Activated T-helper 17 cell treated with anti-CD3 and anti-CD28 coated beads, Interleukin-2, amount 50 U/mL, for 72 hours (primary cell): ENCODE measurements at regions not wholly inside any gene's neighbourhood (a gene's known extent, or its start where the extent isn't known, plus 50 kb on each side); places are given as distances from the start of the nearest gene placed in this dataset.

Source experiments
- ATAC-seq: fragments of 150-1000 bp; cut with Tn5 transposase; replicated peaks from 2 replicates; pipeline ENCODE4 v1.10.0; 2021; ENCODE audit warnings: mild to moderate bottlenecking, moderate library complexity
- H3K27ac Mint-ChIP-seq: one replicate; pipeline ENCODE4 v1.8.0; 2022; ENCODE audit warnings: mixed read lengths
- H3K27me3 Mint-ChIP-seq: one replicate; pipeline ENCODE4 v1.8.0; 2022; ENCODE audit warnings: mixed read lengths
- H3K36me3 Mint-ChIP-seq: one replicate; pipeline ENCODE4 v1.8.0; 2022; ENCODE audit warnings: low read depth, mild to moderate bottlenecking, mixed read lengths
- H3K4me1 Mint-ChIP-seq: one replicate; pipeline ENCODE4 v1.8.0; 2022; ENCODE audit warnings: mixed read lengths
- H3K4me3 Mint-ChIP-seq: one replicate; pipeline ENCODE4 v1.8.0; 2022; ENCODE audit warnings: mild to moderate bottlenecking, mixed read lengths
- H3K9me3 Mint-ChIP-seq: one replicate; pipeline ENCODE4 v1.8.0; 2022; ENCODE audit warnings: mixed read lengths

DNA sequence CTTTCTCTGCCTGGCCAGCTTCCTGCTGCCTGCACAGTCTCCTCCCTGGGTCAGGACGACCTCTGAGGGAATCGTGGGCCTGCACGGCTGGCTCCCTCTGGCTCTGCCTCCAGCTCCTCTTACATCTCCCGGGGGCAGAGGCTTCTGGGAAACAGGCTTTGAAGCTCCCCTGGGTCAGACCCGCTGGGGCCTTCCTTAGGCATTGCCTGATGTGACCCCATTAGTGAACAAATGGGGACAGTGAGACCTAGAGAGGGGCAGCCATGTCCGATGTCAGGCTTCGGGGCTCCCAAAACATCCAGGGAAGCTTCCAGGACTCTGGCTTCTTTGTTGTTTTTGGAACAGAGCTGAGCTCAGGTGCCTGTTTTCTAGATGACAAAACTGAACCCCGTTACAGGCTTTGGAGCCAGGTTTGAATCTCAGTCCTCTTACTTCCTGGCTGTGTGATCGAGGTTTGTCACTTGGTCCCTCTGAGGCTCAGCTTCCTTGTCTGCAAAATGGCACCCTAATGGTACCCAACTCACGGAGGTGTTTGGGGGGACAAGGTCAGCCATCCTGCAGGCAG lies 94.3 kb downstream of the CEBPB start:
- H3K36me3 Mint-ChIP-seq: no peaks in the 10 kb centered on the region
- H3K4me1 Mint-ChIP-seq: peaks cover 19% of the 10 kb centered on the region
- peak overlapping the region; percentile 48 for H3K4me3 Mint-ChIP-seq
- peaks cover 29% of the 10 kb centered on the region for H3K27me3 Mint-ChIP-seq
- H3K27ac Mint-ChIP-seq: peak overlapping the region; percentile 84
- H3K9me3 Mint-ChIP-seq: no peaks in the 10 kb centered on the region
- no peak for ATAC-seq

DNA sequence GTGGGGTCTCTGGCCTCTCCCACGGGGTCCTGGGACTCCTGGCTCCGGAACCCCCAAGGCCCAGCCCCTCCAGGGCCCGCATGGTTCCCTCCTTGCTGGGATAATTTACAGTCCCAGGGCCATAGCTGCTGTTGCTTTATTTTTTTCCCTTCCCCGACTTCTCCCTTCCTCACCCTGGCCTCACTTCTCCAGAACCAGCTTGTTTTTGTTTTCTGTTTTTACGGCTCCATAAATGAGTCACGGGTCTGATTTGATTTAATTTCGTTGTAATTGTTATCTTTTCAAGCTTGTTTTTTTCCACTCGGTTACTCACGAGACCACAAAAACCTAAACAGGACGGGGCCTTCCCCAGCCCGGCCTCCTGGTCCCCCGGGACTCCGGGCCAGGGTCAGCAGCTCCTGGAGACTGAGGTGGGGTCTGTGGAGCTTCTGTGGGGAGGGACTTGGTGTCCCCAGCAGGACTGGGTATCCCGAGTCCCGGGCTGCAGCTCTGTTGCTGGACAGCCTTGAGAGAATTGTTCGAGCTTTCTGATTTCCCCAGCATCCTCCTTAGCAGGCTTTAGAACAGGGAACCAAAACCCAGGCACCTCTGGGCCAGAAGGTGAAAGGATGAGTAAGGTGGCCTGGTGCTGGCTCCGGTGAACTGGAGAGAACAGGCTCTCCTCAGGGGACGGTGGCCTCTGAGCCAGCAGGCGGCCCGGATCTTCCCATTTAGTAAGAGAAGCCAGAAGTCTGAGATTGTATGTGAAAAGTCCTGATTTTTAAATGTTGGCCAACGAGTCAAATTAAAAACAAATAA lies 94.9 kb downstream of the CEBPB start:
- Mint-ChIP-seq H3K4me1 (peaks cover 19% of the 10 kb centered on the region), H3K27ac (peak overlapping the region; percentile 84), H3K36me3 (no peaks in the 10 kb centered on the region), H3K9me3 (no peaks in the 10 kb centered on the region), H3K27me3 (peaks cover 31% of the 10 kb centered on the region), H3K4me3 (peak overlapping the region; percentile 48)
- peak; percentile 52 for ATAC-seq

DNA sequence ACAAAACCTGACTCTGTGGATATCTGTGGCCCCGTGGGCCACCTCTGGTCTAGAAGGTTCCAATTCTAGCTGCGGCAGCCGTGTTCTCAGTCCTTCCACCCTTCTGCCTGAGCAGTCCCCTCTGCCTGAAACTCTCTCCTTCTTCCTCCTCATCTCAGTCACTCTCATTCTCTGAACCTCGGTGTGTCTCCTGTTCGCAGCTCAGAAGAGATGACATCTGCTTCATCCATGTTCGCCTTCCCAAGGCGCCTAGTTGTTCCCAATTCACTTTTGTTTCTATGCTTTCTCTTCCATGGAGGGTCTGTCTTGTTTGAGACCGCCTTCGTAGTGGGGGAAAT lies 95.5 kb downstream of the CEBPB start:
- H3K4me1 Mint-ChIP-seq: peaks cover 19% of the 10 kb centered on the region
- no peaks in the 10 kb centered on the region for H3K36me3 Mint-ChIP-seq
- H3K27me3 Mint-ChIP-seq: peaks cover 36% of the 10 kb centered on the region
- ATAC-seq: peak; percentile 30
- H3K9me3 Mint-ChIP-seq: no peaks in the 10 kb centered on the region
- H3K4me3 Mint-ChIP-seq: peak overlapping the region; percentile 48
- H3K27ac Mint-ChIP-seq: peak overlapping the region; percentile 84

DNA sequence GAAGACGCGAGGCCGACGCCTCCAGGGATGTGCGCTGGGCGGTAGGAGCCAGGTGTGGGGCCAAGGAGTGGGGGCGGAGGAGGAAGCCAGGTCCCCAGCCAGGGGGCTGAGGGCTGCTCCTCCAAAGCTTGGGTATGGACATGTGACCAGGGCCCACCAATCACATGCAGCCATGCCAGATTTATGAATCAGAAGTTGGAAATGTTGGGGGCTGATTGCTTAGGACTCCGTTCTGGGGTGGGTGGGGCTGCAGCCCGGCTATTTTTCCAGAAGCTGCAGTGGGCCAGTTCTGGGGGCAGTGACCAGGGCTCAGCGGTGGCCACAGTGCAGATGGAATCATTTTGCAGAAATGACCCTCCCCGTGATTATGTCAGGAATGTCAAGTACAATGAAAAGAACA lies 96.0 kb downstream of the CEBPB start:
- no peaks in the 10 kb centered on the region for H3K9me3 Mint-ChIP-seq
- H3K27ac Mint-ChIP-seq: peak overlapping the region; percentile 84
- peak overlapping the region; percentile 48 for H3K4me3 Mint-ChIP-seq
- H3K27me3 Mint-ChIP-seq: peaks cover 36% of the 10 kb centered on the region
- H3K36me3 Mint-ChIP-seq: no peaks in the 10 kb centered on the region
- peaks cover 19% of the 10 kb centered on the region for H3K4me1 Mint-ChIP-seq
- peak; percentile 13 for ATAC-seq

DNA sequence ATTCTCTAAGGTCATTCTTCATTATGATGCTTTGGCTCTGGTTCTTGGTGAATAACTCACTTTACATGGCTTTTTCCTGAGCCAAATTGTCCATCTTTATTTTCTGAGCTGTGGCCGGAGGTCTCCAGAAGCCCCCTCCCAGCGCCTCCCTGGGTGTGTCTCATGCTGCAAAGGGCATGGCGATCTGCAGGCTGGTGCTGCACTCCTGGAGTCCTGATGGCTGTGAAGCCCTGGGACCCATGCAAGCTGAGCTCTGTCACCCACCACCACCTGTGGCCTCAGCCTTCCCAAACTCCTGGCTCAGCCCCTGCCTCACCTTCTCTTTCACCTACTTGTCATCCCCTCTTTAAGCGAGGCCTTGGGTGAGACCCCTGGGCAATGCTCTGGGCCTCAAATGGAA lies 96.9 kb downstream of the CEBPB start:
- Mint-ChIP-seq H3K9me3 (no peaks in the 10 kb centered on the region), H3K4me3 (no peak overlapping the region), H3K36me3 (no peaks in the 10 kb centered on the region), H3K27ac (no peak overlapping the region), H3K27me3 (peaks cover 36% of the 10 kb centered on the region), H3K4me1 (peaks cover 19% of the 10 kb centered on the region)
- no peak for ATAC-seq

DNA sequence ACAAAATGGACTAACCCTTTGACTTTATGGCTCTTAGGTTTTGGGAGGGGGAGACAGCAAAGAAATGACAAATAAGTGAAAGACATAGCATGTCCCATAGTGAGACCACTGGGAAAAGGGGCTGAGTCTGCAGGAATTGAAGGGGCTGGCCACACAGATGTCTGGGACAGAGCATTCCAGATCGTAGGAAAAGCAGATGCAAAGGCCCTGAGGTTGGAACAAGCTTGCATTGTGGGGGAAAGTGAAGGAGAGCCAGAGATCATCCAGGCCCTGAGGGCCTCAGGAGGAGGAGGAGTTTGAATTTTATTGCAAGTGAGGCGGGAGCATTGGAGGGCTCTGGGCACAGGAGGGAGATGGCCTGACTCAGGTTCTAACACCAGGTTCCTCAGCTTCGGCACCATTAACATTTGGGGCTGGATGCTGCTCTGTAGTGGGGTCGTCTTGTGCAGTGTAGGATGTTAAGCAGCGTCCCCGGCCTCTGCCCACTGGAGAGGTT lies 97.5 kb downstream of the CEBPB start:
- Mint-ChIP-seq H3K27ac (no peak overlapping the region), H3K27me3 (peaks cover 30% of the 10 kb centered on the region), H3K4me3 (no peak overlapping the region), H3K9me3 (no peaks in the 10 kb centered on the region), H3K36me3 (no peaks in the 10 kb centered on the region), H3K4me1 (peaks cover 15% of the 10 kb centered on the region)
- ATAC-seq: no peak

DNA sequence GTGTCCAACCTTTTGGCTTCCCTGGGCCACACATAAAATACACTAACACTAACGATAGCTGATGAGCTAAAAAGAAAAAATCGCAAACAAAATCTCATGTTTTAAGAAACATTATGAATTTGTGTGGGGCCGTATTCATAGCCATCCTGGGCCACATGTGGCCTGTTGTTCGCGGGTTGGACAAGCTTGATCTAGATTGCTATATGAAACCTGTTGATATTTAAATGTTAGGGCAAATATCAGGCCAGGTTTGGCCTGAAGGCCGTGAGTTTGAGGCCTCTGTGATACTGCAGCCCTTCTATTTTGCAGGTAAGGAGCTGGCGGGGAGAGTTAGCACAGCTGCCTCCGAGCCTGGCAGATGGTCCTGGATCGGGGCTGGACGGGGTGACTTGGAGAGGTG lies 99.0 kb downstream of the CEBPB start:
- H3K27me3 Mint-ChIP-seq: peaks cover 25% of the 10 kb centered on the region
- no peak for ATAC-seq
- H3K36me3 Mint-ChIP-seq: no peaks in the 10 kb centered on the region
- H3K27ac Mint-ChIP-seq: no peak overlapping the region
- H3K4me1 Mint-ChIP-seq: peaks cover 9% of the 10 kb centered on the region
- no peak overlapping the region for H3K4me3 Mint-ChIP-seq
- no peaks in the 10 kb centered on the region for H3K9me3 Mint-ChIP-seq

DNA sequence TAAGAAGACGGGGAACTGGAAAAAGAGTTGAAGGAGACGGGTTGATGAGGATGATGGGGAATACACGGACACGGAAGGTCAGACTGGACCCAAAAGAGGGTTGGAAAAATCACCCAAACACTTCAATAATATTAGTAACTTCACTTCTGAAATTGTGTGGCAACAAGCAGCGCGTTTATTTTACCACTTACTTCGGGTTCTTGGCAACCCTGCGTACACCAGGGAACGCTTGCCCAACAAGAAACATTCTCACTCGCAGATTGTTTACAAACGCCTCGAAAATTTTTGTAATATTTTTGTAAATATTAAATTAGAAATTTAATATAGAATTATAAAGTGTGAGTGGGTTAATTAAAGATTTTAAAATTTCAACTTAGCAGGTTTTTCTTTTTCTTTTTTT lies 99.5 kb downstream of the CEBPB start:
- no peak for ATAC-seq
- Mint-ChIP-seq H3K27me3 (peaks cover 25% of the 10 kb centered on the region), H3K36me3 (no peaks in the 10 kb centered on the region), H3K4me3 (no peak overlapping the region), H3K4me1 (peaks cover 9% of the 10 kb centered on the region), H3K27ac (no peak overlapping the region), H3K9me3 (no peaks in the 10 kb centered on the region)

DNA sequence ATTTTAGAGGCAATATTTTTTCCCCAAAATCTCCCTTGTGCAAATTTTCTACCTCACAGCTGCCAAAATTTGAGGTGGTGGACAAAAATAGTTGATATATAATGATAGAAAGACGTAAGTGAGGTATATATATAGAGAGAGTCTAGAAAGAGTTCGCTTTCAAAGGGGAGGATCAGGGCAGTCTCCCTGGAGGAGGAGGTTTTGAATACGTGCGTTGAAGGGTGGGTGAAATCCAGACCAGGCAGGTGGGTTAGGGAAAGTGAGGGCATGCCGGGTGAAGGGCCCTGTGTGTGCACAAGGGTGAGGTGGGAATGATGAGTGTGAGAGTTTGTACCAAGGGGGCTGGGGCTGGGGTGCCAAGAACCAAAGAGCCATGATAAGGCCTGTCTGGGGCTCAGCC lies 100.2 kb downstream of the CEBPB start:
- Mint-ChIP-seq H3K4me3 (no peak overlapping the region), H3K27ac (peak overlapping the region; percentile 9), H3K27me3 (peaks cover 25% of the 10 kb centered on the region), H3K4me1 (peaks cover 9% of the 10 kb centered on the region), H3K9me3 (no peaks in the 10 kb centered on the region), H3K36me3 (no peaks in the 10 kb centered on the region)
- no peak for ATAC-seq

DNA sequence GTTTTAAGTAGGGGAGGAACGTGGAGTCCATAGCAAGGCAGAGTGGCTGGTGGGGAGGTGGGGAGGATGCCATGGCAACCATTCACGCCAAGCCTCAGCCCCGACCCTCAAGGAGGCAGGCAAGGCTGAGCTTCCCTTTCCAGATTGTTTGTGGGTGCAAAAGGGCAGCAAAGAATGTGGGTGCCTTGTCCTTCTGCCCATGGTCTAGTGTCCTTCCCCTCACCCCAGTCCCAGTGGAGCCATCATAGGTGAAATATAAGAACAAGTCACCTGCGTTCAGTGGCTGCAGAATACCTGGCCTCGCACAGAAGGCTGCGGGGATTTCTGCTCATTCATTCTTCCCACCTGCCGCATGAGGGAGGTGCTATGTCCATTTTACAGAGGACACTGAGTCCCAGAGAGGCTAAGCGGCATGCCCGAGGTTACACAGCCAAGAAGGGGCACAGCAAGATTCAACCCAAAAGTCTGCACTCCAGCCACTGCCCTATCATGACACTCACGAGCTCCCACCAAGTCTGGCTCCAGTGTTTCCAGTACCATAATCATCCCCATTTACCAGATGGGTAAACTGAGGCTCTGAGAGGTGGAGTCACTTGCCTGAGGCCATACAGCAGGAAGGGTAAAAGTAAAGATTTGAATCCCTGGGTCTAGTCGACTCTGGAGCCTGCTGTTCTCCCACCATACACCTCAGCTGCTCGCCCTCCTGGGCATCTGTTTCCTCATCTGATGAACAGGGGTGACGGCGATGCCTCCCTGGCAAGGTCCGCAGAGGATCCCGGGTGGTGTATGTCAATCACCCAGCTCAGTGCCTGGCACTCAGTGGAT lies 100.8 kb downstream of the CEBPB start:
- H3K27ac Mint-ChIP-seq: peak overlapping the region; percentile 9
- H3K4me3 Mint-ChIP-seq: no peak overlapping the region
- H3K4me1 Mint-ChIP-seq: peaks cover 4% of the 10 kb centered on the region
- no peaks in the 10 kb centered on the region for H3K9me3 Mint-ChIP-seq
- no peak for ATAC-seq
- peaks cover 22% of the 10 kb centered on the region for H3K27me3 Mint-ChIP-seq
- H3K36me3 Mint-ChIP-seq: no peaks in the 10 kb centered on the region

DNA sequence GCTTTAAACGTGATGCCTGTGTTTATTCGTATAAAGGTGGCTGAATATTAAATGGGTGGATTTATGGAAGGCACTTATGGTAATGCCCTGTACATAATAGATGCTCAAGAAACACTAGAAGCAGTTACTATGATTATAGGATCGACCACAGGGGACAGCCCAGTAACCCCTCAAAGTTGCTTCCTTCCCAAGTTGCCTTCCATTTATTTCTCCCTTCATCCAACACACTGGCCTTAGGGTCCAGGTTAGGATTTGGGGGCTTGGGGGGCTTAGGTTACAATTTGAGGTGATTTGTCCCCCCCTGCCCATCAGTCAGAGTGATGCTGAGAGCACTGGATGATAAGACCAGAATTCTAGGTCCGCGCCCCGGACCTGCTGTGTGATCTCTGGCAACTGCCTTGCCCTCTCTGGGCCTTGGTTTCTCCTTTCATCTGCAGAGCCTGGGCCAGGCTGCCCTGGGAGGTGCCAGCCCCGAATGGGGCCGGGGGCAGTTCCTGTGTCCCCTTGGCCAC lies 101.5 kb downstream of the CEBPB start:
- Mint-ChIP-seq H3K4me1 (peaks cover 4% of the 10 kb centered on the region), H3K9me3 (no peaks in the 10 kb centered on the region), H3K36me3 (no peaks in the 10 kb centered on the region), H3K27me3 (peaks cover 20% of the 10 kb centered on the region), H3K27ac (no peak overlapping the region), H3K4me3 (no peak overlapping the region)
- no peak for ATAC-seq

DNA sequence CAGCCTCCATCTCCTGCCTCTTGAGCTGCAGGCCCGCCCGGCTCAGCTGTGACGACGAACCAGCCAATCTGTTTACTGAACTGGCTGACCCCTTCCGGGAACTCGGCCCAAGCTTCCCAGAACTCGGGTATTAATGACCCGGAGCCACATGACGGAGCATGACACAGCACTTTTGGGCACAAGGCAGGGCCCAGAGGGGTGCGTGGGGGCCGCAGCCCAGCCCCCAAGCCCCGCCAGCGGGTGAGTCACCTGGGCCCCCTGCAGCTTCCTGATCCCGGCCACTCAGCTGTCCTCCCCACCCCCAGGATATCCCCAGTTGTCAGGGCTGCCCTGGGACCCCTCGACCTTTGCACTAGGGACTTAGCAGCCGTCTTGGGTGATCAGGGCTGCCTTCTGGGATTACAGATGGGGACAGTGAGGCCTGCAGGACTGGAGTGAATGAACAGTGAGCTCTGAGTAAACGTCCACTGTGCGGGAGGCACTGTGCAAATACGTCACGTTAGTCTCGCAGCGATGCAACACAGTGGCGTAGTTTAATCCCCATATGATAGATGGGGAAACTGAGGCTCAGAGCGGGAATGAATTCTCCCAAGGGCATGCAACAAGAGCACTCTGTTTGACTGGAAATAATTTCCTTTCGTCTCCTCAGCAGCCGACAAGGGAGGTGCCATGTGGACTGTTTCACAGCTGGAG lies 102.1 kb downstream of the CEBPB start:
- H3K4me3 Mint-ChIP-seq: no peak overlapping the region
- H3K27ac Mint-ChIP-seq: no peak overlapping the region
- H3K27me3 Mint-ChIP-seq: peaks cover 18% of the 10 kb centered on the region
- peak; percentile 53 for ATAC-seq
- H3K9me3 Mint-ChIP-seq: no peaks in the 10 kb centered on the region
- no peaks in the 10 kb centered on the region for H3K36me3 Mint-ChIP-seq
- peaks cover 5% of the 10 kb centered on the region for H3K4me1 Mint-ChIP-seq

DNA sequence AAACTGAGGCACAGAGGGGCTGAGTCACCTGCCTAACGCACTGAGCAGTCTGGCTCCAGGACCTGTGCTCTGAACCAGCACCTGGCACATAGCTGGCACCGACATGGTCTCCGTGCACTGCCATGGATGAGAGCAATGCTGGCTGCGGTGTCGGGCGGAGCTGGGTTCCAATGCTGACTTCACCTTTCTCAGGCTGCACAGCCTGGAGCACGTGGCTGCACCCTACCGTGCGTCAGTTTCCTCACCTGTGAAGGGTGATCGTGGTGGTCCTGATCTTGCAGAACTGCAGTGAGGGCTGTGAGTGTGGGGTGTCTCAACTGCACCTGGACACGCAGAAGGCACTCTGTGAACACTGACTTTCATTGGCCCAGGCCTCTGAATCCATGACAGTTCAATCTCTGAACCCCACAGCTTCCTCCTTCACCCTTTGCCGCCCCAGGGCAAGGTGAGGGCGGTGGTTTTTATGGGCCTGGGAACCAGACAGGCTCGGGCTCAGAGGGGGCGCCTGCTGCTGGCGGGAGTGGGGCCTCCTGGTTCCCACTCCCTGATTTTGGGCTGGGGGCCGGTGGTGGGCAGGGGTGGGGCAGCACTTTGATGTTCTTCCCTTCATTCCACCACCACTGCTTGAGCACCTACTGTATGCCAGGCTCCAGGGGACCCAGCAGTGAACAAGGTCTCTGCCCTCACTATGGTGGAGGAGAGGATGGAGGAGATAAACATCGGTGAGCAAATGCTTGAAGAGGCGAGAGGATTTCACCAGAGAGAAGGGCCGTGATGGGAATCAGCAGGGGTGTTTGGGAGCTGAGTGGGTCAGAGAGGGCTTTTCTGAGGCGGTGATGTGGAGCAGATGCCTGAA lies 102.9 kb downstream of the CEBPB start:
- Mint-ChIP-seq H3K9me3 (no peaks in the 10 kb centered on the region), H3K4me1 (peaks cover 7% of the 10 kb centered on the region), H3K36me3 (no peaks in the 10 kb centered on the region), H3K4me3 (no peak overlapping the region), H3K27me3 (peaks cover 13% of the 10 kb centered on the region), H3K27ac (no peak overlapping the region)
- ATAC-seq: no peak
